ENCODE measurements at regions not wholly inside any gene's neighbourhood (a gene's known extent, or its start where the extent isn't known, plus 50 kb on each side); places are given as distances from the start of the nearest gene placed in this dataset.

DNA sequence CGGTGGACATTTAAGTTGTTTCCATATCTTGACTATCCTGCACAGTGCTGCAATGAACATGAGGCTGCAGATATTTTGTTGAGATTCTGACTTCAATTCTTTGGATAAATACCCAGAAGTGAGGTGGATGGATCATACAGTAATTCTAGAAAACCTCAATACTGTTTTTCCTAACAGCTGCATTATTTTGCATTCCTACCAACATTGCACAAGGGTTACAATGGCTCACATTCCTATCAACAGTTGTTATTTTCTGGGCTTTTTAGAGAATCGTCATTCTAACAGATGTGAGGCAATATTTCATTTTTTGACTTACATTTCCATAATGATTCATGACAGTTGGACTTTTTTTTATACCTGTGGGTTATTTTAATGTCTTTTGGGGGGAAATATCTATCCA is 716.9 kb upstream of the ANO3 start:
- TF ChIP-seq EZH2phosphoT487 (IDR thresholded peaks at IDR 0.05; ENCODE audit: unreplicated experiment) (no peak), EZH2 (IDR thresholded peaks at IDR 0.05; ENCODE audit: low read depth, unreplicated experiment) (no peak), JUNB (IDR thresholded peaks at IDR 0.05; ENCODE audit: unreplicated experiment) (no peak), STAT1 (IDR thresholded peaks at IDR 0.05; ENCODE audit: unreplicated experiment) (no peak)
- TF ChIP-seq, protein P1, sequence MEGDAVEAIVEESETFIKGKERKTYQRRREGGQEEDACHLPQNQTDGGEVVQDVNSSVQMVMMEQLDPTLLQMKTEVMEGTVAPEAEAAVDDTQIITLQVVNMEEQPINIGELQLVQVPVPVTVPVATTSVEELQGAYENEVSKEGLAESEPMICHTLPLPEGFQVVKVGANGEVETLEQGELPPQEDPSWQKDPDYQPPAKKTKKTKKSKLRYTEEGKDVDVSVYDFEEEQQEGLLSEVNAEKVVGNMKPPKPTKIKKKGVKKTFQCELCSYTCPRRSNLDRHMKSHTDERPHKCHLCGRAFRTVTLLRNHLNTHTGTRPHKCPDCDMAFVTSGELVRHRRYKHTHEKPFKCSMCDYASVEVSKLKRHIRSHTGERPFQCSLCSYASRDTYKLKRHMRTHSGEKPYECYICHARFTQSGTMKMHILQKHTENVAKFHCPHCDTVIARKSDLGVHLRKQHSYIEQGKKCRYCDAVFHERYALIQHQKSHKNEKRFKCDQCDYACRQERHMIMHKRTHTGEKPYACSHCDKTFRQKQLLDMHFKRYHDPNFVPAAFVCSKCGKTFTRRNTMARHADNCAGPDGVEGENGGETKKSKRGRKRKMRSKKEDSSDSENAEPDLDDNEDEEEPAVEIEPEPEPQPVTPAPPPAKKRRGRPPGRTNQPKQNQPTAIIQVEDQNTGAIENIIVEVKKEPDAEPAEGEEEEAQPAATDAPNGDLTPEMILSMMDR (conservative IDR thresholded peaks at IDR 0.05; ENCODE audit: low read depth in 2 of 2) = no peak
- TF ChIP-seq, protein P2, sequence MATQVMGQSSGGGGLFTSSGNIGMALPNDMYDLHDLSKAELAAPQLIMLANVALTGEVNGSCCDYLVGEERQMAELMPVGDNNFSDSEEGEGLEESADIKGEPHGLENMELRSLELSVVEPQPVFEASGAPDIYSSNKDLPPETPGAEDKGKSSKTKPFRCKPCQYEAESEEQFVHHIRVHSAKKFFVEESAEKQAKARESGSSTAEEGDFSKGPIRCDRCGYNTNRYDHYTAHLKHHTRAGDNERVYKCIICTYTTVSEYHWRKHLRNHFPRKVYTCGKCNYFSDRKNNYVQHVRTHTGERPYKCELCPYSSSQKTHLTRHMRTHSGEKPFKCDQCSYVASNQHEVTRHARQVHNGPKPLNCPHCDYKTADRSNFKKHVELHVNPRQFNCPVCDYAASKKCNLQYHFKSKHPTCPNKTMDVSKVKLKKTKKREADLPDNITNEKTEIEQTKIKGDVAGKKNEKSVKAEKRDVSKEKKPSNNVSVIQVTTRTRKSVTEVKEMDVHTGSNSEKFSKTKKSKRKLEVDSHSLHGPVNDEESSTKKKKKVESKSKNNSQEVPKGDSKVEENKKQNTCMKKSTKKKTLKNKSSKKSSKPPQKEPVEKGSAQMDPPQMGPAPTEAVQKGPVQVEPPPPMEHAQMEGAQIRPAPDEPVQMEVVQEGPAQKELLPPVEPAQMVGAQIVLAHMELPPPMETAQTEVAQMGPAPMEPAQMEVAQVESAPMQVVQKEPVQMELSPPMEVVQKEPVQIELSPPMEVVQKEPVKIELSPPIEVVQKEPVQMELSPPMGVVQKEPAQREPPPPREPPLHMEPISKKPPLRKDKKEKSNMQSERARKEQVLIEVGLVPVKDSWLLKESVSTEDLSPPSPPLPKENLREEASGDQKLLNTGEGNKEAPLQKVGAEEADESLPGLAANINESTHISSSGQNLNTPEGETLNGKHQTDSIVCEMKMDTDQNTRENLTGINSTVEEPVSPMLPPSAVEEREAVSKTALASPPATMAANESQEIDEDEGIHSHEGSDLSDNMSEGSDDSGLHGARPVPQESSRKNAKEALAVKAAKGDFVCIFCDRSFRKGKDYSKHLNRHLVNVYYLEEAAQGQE (IDR thresholded peaks at IDR 0.05; ENCODE audit: unreplicated experiment) = no peak

Measured in GM23338 (cell line).